ENCODE measurements at regions not wholly inside any gene's neighbourhood (a gene's known extent, or its start where the extent isn't known, plus 50 kb on each side); places are given as distances from the start of the nearest gene placed in this dataset.

DNA sequence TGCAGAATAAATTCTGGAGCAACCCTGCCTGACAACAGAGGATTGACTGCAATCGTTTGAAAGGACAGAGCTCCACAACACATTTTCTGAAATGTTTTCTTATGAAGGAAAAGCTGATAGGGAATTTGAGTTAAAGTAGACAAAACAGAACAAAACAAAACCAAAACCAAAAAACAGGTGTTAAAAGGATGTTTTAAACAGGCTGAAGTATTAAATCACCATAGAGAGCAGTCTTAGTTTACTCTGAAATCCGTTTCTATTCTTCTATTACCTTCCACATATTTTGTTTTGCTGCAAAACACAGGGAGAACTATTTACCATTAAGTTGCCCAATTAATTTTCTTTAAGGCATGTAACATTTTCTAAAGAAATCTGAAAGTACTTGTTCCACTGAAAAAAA lies 93.4 kb upstream of the MLIP start:
- no peak overlapping the region for H3K4me3 ChIP-seq (ENCODE audit: insufficient read depth, low read depth, low read length)
- no peak for DNase-seq (ENCODE audit: low read depth)
- no peak for FAIRE-seq
- no peak overlapping the region for H3K4me2 ChIP-seq (ENCODE audit: low read length)
- no peaks in the 10 kb centered on the region for H3K36me3 Mint-ChIP-seq (ENCODE audit: low read depth, unreplicated experiment)
- no peak overlapping the region for H3K9ac ChIP-seq (ENCODE audit: low read length)
- no peaks in the 10 kb centered on the region for H4K20me1 ChIP-seq (ENCODE audit: insufficient read depth, low read length)
- no peaks in the 10 kb centered on the region for H3K9me3 Mint-ChIP-seq (ENCODE audit: unreplicated experiment)
- H3K27me3 Mint-ChIP-seq (ENCODE audit: low read depth, unreplicated experiment) = no peaks in the 10 kb centered on the region
- H3K4me1 ChIP-seq (ENCODE audit: insufficient read depth, low read length) = no peaks in the 10 kb centered on the region
- no peak overlapping the region for H3K4me3 Mint-ChIP-seq (ENCODE audit: unreplicated experiment)
- TF ChIP-seq EZH2 (IDR thresholded peaks at IDR 0.05; ENCODE audit: insufficient read depth, low read length) = no peak
- TF ChIP-seq, protein P1, sequence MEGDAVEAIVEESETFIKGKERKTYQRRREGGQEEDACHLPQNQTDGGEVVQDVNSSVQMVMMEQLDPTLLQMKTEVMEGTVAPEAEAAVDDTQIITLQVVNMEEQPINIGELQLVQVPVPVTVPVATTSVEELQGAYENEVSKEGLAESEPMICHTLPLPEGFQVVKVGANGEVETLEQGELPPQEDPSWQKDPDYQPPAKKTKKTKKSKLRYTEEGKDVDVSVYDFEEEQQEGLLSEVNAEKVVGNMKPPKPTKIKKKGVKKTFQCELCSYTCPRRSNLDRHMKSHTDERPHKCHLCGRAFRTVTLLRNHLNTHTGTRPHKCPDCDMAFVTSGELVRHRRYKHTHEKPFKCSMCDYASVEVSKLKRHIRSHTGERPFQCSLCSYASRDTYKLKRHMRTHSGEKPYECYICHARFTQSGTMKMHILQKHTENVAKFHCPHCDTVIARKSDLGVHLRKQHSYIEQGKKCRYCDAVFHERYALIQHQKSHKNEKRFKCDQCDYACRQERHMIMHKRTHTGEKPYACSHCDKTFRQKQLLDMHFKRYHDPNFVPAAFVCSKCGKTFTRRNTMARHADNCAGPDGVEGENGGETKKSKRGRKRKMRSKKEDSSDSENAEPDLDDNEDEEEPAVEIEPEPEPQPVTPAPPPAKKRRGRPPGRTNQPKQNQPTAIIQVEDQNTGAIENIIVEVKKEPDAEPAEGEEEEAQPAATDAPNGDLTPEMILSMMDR (IDR thresholded peaks at IDR 0.05; ENCODE audit: insufficient read depth, low read depth, low read length) = no peak
- no peaks in the 10 kb centered on the region for H3K36me3 ChIP-seq (ENCODE audit: insufficient read depth, low read length)
- H3K27me3 ChIP-seq (ENCODE audit: insufficient read depth, low read length) = no peaks in the 10 kb centered on the region
- no peaks in the 10 kb centered on the region for H3K9me3 ChIP-seq (ENCODE audit: insufficient read depth, low read depth, low read length)
- no peak overlapping the region for H3K27ac ChIP-seq (ENCODE audit: low read depth, low read length)
- H3K79me2 ChIP-seq (ENCODE audit: insufficient read depth, low read length) = no peaks in the 10 kb centered on the region
- no peak overlapping the region for H2AFZ ChIP-seq (ENCODE audit: low read depth, low read length)
- no peak overlapping the region for H3K27ac Mint-ChIP-seq (ENCODE audit: unreplicated experiment)
- H3K4me1 Mint-ChIP-seq (ENCODE audit: low read depth, unreplicated experiment) = no peaks in the 10 kb centered on the region

DNA sequence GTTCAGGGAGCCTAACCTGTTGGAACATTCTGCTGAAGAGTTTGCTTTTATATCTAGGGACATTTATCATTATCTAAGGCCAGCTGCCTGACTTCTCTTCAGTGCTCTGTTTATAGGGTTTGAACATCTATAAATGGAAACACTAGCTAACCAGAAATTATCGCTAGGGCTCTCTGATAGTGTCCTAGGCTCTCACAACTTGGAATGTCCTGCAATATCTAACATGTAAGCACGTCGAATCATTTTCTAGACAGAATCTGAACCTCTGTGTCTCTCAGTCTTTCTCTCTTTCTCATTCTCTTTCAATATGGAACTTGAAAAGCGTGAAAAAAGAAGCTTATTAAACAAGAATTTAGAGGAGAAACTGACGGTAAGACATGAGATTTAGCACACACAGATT lies 92.5 kb upstream of the MLIP start:
- no peaks in the 10 kb centered on the region for H3K36me3 ChIP-seq (ENCODE audit: insufficient read depth, low read length)
- no peaks in the 10 kb centered on the region for H4K20me1 ChIP-seq (ENCODE audit: insufficient read depth, low read length)
- no peaks in the 10 kb centered on the region for H3K79me2 ChIP-seq (ENCODE audit: insufficient read depth, low read length)
- TF ChIP-seq EZH2 (IDR thresholded peaks at IDR 0.05; ENCODE audit: insufficient read depth, low read length) = no peak
- TF ChIP-seq, protein P1 (IDR thresholded peaks at IDR 0.05; ENCODE audit: insufficient read depth, low read depth, low read length) = no peak
- no peaks in the 10 kb centered on the region for H3K36me3 Mint-ChIP-seq (ENCODE audit: low read depth, unreplicated experiment)
- DNase-seq (ENCODE audit: low read depth) (no peak), FAIRE-seq (no peak)
- H3K27ac ChIP-seq (ENCODE audit: low read depth, low read length) = no peak overlapping the region
- no peaks in the 10 kb centered on the region for H3K4me1 ChIP-seq (ENCODE audit: insufficient read depth, low read length)
- H3K27ac Mint-ChIP-seq (ENCODE audit: unreplicated experiment) = no peak overlapping the region
- H2AFZ ChIP-seq (ENCODE audit: low read depth, low read length) = no peak overlapping the region
- H3K27me3 ChIP-seq (ENCODE audit: insufficient read depth, low read length) = no peaks in the 10 kb centered on the region
- H3K4me2 ChIP-seq (ENCODE audit: low read length) = no peak overlapping the region
- no peaks in the 10 kb centered on the region for H3K4me1 Mint-ChIP-seq (ENCODE audit: low read depth, unreplicated experiment)
- no peaks in the 10 kb centered on the region for H3K9me3 ChIP-seq (ENCODE audit: insufficient read depth, low read depth, low read length)
- no peak overlapping the region for H3K9ac ChIP-seq (ENCODE audit: low read length)
- H3K9me3 Mint-ChIP-seq (ENCODE audit: unreplicated experiment) = no peaks in the 10 kb centered on the region
- no peaks in the 10 kb centered on the region for H3K27me3 Mint-ChIP-seq (ENCODE audit: low read depth, unreplicated experiment)
- H3K4me3 Mint-ChIP-seq (ENCODE audit: unreplicated experiment) = no peak overlapping the region
- H3K4me3 ChIP-seq (ENCODE audit: insufficient read depth, low read depth, low read length) = no peak overlapping the region

- DNase-seq (ENCODE audit: low read depth) (no peak), FAIRE-seq (no peak)
- Histone ChIP-seq H4K20me1 (ENCODE audit: insufficient read depth, low read length) (no peaks in the 10 kb centered on the region), H3K9me3 (ENCODE audit: insufficient read depth, low read depth, low read length) (no peaks in the 10 kb centered on the region), H3K27ac (ENCODE audit: low read depth, low read length) (no peak overlapping the region), H3K36me3 (ENCODE audit: insufficient read depth, low read length) (no peaks in the 10 kb centered on the region), H3K4me2 (ENCODE audit: low read length) (no peak overlapping the region), H3K79me2 (ENCODE audit: insufficient read depth, low read length) (no peaks in the 10 kb centered on the region), H2AFZ (ENCODE audit: low read depth, low read length) (no peak overlapping the region), H3K4me3 (ENCODE audit: insufficient read depth, low read depth, low read length) (no peak overlapping the region), H3K27me3 (ENCODE audit: insufficient read depth, low read length) (no peaks in the 10 kb centered on the region), H3K4me1 (ENCODE audit: insufficient read depth, low read length) (no peaks in the 10 kb centered on the region), H3K9ac (ENCODE audit: low read length) (no peak overlapping the region)
- Mint-ChIP-seq H3K27me3 (ENCODE audit: low read depth, unreplicated experiment) (no peaks in the 10 kb centered on the region), H3K27ac (ENCODE audit: unreplicated experiment) (no peak overlapping the region), H3K9me3 (ENCODE audit: unreplicated experiment) (no peaks in the 10 kb centered on the region), H3K36me3 (ENCODE audit: low read depth, unreplicated experiment) (no peaks in the 10 kb centered on the region), H3K4me3 (ENCODE audit: unreplicated experiment) (no peak overlapping the region), H3K4me1 (ENCODE audit: low read depth, unreplicated experiment) (no peaks in the 10 kb centered on the region)
- TF ChIP-seq, protein P1 (IDR thresholded peaks at IDR 0.05; ENCODE audit: insufficient read depth, low read depth, low read length) = no peak
- TF ChIP-seq EZH2 (IDR thresholded peaks at IDR 0.05; ENCODE audit: insufficient read depth, low read length) = no peak
Measured at GRCh38 chr6:54019860-54020259, 91.4 kb upstream of the MLIP start.

Measured in astrocyte (in vitro differentiated cells and primary cell).